Mammary epithelial cell (primary cell): ENCODE measurements at regions not wholly inside any gene's neighbourhood (a gene's known extent, or its start where the extent isn't known, plus 50 kb on each side); places are given as distances from the start of the nearest gene placed in this dataset.

Source experiments
- CTCF ChIP-seq, 2 donors: IDR thresholded peaks in 1 of 2; conservative IDR thresholded peaks in 1 of 2; 2 replicates each; pipeline ENCODE4 v1.5.1; 2011 to 2012; ENCODE audit warnings: inconsistent platforms in 2 of 2, low read length in 2 of 2, mild to moderate bottlenecking in 2 of 2, control low read depth in 1 of 2, low read depth in 1 of 2; ENCODE audit not compliant: insufficient read depth in 1 of 2; ENCODE audit errors: extremely low read depth in 1 of 2
- EZH2 ChIP-seq: IDR thresholded peaks from 2 replicates; pipeline ENCODE4 v1.6.1; 2012; ENCODE audit warnings: low read length, inconsistent platforms, borderline replicate concordance

DNA sequence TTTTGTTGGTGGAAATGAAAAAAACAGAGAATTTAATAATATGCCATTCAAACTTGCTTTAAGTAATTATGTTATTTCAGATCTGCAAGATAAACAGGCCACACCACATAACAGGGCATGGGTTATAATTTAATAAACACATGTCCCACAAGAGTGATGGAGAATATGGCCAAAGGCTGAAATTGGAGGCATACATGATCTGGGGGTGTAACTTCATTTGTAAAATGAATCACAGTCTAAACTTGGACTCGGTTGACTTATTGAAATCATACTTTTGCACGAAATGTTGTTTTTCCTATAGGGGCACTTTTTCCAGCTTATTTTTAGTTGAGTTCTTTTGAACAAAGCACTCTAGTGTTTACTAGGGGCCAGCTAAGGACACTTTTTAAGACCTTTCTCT lies 151.6 kb downstream of the TMEM26 start:
- TF ChIP-seq CTCF (conservative IDR thresholded peaks at IDR 0.05 in 1 of 2, IDR thresholded peaks at IDR 0.05 in 1 of 2; ENCODE audit: extremely low read depth in 1 of 2, insufficient read depth in 1 of 2, low read depth in 1 of 2, low read length in 2 of 2), result no peak
- no peak for TF ChIP-seq EZH2
